22Rv1 (cell line): ENCODE measurements at regions not wholly inside any gene's neighbourhood (a gene's known extent, or its start where the extent isn't known, plus 50 kb on each side); places are given as distances from the start of the nearest gene placed in this dataset.

Source experiments
- ZFX ChIP-seq: fragments of 450-650 bp; IDR thresholded peaks from 2 replicates; pipeline ENCODE4 v1.6.1; 2017; ENCODE audit warnings: antibody characterized with exemption, borderline replicate concordance
- TF ChIP-seq, protein P1 (sequence below): fragments of 450-650 bp; IDR thresholded peaks from 2 replicates; pipeline ENCODE4 v1.5.1; 2017; ENCODE audit warnings: mild to moderate bottlenecking

- TF ChIP-seq, protein P1, sequence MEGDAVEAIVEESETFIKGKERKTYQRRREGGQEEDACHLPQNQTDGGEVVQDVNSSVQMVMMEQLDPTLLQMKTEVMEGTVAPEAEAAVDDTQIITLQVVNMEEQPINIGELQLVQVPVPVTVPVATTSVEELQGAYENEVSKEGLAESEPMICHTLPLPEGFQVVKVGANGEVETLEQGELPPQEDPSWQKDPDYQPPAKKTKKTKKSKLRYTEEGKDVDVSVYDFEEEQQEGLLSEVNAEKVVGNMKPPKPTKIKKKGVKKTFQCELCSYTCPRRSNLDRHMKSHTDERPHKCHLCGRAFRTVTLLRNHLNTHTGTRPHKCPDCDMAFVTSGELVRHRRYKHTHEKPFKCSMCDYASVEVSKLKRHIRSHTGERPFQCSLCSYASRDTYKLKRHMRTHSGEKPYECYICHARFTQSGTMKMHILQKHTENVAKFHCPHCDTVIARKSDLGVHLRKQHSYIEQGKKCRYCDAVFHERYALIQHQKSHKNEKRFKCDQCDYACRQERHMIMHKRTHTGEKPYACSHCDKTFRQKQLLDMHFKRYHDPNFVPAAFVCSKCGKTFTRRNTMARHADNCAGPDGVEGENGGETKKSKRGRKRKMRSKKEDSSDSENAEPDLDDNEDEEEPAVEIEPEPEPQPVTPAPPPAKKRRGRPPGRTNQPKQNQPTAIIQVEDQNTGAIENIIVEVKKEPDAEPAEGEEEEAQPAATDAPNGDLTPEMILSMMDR: no peak
- TF ChIP-seq ZFX: no peak
Observed at GRCh38 chr5:125321654-125322053, 575.2 kb upstream of the ZNF608 start.
